GM19372 (cell line): ENCODE measurements at regions not wholly inside any gene's neighbourhood (a gene's known extent, or its start where the extent isn't known, plus 50 kb on each side); places are given as distances from the start of the nearest gene placed in this dataset.

Experiments used
- ATAC-seq: cut with Tn5 transposase; IDR thresholded peaks from one replicate; pipeline ENCODE4 v1.9.1; 2021; ENCODE audit warnings: mild to moderate bottlenecking, low read depth, moderate library complexity; ENCODE audit not compliant: unreplicated experiment

DNA sequence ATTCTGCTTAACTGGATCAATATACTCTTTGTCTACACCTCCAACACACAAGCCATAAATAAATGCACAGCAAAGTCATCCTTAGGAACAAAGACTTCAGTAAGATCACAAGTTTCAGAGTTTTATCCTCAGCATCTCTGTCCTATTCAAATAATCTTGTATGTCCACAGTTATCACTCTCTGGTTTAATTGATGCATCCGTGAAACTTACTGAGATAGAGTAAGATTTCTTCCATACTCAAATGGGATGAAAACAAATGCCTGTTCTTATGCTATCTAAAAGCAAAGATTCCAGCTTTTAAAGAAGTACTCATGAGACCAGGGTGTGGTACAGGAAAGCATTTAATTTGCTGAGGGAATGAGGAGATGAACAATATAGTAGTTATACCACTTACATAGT is 184.6 kb upstream of the SLC7A11 start:
- no peak for ATAC-seq

DNA sequence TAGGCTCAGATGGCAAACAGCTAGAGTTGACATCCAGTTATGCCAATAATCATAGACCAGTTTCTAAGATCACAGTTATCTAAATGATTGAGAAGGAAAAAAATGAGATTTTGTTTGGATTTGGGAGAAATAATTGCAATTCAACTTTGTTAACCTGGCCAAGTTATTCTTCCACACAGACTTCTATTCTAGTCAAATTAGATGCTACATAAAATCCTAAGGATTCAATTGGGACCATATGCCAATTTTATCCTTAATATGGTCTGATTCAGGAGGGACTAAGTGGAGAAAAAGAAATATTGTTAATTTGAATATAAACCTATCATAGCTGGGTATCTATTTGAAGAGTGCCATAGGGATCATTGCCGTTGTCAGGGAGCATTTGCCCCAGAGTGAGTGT is 178.3 kb upstream of the SLC7A11 start:
- ATAC-seq: no peak

DNA sequence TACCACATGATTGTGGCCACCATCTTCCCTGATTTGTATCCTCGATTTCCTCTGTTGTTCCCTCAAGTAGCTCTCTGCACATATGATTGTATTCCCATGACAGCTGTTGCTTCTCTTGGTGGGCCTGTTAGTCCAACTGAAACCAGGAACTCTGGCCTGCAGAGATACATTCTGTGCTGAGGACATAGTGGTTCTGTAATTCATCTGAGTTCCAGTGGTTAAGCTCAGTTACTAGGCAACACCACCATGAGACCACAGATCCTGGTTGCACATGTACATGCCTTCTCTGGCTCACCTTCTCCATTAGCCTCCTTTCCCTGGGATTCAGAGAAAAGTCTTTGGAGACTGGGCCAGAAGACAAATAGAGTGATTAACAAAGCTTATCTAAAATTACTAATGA is 172.1 kb upstream of the SLC7A11 start:
- no peak for ATAC-seq

DNA sequence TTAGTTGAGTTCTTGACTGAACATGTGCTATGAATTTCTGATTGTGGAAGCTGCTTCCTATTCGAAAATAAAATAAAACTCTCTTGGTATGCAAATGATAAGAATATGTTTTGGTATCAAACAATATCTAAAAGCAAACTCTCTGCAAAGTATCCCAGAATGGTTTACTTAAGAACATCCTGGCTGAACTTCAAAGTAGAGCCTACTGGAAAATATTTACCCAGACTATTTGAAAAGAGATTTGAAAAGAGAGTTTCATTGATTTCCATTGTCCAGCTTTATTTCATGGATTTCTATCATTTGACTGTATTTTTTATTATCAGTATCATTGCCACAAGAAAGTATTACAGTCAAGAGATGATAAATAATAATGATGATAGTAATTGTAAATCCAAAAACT is 171.1 kb upstream of the SLC7A11 start:
- ATAC-seq: no peak

DNA sequence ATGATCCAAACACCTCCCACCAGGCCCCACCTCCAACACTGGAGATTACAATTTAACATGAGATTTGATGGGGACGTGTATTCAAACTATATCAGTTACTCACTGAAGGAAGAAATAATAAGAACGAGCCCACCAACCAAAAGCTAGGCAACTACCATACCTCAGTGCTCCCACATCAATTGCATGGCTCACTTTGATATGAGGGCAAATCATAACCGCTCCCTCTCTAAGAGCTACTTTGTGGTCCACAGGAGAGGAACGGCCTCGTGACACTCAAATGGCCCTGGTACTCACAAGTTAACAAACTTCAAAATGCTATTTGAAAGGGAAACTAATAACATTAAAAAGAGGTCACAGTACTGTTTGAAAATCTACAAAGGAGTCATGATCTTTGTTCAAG is 170.7 kb upstream of the SLC7A11 start:
- ATAC-seq: no peak

DNA sequence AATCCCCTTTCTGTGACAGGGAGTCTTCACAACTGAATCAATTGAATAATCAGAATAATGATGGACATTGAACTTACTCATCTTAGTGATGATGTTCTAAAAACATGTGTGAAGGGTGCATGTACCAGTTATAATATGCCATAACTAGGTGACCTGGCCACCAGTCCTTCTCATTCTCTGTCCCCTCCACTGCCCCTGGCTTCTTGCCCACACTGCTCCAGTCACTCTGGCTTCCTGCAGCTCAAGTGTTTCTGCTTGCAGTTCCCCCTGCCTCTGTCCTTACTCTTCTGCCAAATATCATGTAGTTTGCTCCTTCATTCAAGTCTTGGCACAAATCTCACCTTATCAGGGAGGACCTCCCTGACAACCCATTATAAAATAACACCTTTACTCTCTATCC is 168.1 kb upstream of the SLC7A11 start:
- no peak for ATAC-seq

DNA sequence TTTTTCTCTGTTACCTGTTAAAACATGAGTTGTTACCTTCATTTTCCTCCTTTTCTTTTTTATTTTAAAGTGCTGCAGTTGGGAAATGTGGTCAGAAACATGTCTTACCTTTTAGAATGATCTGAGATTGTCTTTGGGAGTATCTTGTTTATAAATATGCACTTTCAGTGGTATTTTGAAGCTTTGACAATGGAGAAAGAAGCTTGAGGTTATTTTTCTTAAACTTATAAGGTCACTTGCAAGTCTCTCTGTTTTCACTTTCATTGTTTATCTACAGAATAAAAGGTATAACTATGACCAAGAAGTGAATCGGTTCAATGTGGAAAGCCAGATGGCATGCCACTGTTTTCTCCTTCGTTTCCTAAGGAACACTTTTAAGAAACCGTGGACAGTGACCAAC is 167.5 kb upstream of the SLC7A11 start:
- no peak for ATAC-seq

DNA sequence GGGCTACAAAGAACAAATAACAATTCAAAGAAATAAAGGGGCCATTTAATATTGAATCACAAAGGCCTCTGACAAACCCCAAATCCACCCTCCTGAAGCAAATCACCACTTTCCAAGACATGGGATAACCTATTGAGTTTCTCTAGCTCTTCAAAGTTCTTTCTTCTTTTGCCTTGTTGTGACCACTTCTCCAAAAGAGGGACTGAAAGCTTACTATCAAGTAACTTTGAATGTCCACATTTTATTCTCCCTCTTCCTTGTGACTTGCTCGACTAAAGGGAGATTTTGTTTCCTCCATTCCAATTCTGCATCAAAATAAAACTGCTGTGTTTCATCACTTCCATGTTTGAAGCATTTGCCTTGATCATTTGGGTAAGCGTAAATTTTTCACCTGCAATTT is 166.6 kb upstream of the SLC7A11 start:
- no peak for ATAC-seq

DNA sequence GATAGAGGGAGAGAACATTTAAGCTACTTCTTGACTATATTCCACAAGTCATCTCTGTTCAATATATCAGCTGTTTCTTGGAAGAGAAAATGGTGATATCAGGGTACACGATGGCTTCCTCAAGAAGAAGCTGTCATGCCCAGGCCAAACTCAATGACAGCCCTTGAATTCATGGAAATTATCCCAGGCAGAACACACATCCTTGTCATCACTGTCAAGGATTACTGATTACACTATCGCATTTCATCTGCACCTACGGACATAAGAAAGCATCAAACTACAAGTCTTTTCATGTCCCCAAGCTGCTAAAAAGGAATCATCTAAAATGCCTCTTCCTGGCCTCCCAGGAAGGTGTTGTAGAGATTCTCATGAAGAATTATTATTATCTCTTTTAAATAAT is 165.2 kb upstream of the SLC7A11 start:
- no peak for ATAC-seq

DNA sequence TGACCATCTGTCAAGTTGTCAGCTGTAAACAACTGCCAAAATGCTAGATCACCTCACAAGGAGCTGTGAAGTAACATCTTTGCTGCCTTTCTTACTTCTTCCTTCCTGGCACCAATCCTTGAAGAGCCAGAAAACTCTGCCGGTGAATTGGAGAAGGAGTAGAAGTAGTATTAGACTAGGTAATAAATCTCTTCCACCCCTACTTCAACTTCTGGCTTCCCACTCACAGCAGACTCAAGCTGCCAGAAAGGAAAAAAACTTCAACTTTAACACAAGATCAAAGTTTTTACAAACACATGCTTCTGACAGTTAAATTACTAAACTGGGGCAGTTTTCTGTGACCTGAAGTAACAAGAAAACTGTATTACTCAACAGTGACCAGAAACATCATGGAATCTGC is 164.7 kb upstream of the SLC7A11 start:
- no peak for ATAC-seq

DNA sequence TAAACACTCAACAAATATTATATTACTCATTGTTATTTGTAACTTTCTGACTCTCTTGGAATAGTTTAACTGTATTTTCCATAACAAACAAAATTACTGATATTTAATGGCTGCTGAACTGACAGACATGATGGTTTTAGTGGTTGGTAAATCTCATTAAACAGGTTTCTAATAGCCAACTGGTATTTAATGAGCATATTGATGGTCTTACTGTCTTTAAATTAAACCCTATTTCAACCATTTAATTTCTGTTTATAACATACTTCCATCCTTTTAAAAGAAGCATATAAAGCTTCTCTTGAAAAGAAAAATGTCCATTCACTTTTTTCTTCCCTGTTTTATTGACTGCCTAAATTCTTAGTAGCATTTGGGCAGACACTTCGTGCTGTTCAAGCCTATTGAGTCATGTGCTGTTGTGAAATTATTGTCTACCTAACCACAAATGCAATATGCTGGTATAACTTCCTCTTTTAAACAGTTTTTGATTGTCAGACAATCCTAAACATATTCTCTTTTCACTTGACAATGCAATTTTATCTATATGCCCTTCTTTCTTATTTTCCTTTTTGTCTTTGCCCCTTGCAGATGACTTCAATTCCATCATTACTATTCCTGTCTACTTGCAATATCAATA is 163.9 kb upstream of the SLC7A11 start:
- peak; percentile 65 for ATAC-seq

DNA sequence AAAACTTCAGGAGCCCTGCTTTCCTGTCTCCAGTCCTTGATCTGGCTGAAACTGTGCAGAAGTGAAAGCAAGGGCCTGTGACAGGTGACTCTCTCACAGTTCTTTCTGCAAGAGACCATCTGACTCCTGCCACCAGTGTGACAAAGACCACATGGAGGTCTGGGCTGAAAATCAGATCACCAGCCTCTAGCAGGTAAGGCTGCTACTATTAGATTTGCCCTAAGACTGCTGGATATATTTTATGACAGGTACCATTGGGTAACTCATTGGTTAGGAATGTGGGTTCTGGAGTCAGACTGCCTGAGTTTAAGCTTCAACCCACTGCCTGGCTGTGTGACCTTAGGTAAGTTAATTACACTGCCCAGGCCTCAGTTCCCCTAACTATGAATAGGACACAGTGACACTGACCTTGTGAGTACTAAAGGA is 163.3 kb upstream of the SLC7A11 start:
- ATAC-seq: peak; percentile 48

DNA sequence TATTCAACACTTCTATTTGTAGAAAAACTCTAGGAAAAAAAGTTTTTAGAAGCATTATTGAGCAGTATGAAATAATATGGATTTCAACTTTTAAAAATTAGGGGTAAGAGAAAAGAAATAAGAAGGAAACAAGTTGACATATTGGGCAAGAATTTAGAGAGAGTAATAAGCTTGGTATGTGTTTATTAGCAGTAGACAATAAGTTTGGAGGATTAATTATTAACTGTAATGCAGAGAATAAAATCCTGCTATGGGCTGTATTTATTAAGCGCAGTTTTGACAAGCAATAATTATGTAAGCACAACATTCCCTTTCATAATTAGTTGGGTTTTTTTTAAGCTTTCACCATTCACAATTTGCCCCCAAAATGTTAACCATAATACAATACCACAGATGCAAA is 162.7 kb upstream of the SLC7A11 start:
- no peak for ATAC-seq

DNA sequence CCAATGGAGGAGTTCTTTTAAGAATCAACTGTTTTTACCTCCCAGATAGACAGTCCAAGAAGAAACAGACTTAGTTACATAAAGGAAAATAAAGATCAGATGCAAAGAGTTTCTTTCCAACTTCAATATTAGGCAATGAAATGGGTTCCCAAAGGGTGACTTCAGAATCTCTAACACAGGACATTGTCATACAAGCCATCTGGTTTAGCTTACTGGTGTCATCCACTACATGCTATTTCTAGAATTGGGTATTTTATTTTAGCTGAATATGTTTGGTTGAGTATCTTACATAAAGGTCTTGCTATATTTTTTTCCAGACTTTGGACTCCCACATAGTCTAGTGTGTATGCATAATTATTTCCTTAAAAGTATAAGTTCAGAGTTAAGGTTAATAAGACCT is 162.1 kb upstream of the SLC7A11 start:
- ATAC-seq: no peak

DNA sequence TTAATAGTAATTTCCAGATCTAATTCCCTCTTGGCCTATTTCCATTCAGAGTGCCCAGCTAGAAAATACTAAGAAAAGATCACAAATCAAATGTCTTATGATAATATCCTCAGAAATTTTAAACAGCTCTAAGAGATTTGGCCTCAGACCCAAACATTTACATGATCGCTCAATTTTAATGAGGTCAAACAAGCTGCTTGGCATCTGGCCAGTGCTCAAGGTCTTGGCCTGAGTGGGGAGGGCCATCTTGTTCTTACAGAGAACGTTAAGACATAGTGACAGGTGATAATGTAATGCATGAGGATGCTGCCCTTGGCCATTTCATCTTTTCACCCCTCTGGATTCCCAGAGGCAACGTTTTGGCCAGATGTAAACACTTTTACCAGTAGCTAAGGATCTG is 159.2 kb upstream of the SLC7A11 start:
- no peak for ATAC-seq

DNA sequence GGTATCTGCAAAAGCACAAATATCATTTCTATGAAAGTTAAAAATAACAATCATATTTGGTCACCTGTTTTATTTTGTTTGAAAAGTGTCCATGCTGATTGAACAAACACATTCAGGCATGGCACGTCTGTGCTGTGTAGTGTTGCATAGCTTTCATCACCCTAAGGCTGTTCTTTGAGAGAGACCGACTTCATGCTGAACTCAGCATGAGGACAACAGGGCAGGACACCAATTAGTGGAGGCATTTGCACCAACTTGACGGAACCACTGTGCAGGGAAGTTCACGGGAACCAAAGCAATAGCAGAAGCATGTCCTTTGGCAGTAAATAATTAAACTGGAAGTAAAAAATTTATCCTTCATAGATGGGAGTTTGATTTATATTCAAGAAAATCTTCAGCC is 158.4 kb upstream of the SLC7A11 start:
- ATAC-seq: no peak

DNA sequence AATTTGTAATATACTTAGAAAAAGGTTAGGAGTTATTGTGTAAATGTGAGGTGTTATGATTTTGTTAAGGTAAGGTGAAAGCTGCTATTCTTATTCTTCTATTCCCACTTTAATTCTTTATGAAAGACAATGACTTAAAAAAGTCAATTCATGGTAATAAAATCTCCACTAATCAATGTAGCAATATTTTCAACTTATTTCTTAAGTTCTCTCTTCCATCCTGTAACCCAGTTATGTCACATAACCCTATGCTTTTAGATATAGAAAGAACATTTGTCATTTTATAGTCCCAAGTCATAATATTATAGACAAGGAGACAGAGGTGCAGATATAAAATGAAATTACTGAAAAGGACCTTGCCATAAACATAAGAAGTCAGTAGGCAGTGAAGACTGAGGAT is 157.9 kb upstream of the SLC7A11 start:
- ATAC-seq: no peak

DNA sequence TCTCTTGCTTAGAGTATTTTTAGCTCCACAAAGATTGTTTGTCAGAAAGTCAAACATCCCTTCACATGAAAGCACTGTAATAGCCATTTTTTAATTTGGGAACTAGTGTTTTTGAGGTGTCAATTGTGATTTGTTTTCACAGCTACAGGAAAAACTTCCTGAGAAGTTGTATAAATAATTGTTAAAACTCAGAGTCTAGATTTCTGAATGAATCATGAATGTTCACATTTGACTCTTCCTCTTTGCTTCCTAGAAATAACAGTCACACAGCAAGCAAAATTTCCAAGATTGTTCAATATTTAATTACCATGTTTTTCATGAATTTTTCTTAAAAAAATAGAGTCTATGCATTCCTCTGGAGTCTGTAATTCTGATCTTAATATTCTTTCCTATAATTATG is 156.9 kb upstream of the SLC7A11 start:
- ATAC-seq: no peak

DNA sequence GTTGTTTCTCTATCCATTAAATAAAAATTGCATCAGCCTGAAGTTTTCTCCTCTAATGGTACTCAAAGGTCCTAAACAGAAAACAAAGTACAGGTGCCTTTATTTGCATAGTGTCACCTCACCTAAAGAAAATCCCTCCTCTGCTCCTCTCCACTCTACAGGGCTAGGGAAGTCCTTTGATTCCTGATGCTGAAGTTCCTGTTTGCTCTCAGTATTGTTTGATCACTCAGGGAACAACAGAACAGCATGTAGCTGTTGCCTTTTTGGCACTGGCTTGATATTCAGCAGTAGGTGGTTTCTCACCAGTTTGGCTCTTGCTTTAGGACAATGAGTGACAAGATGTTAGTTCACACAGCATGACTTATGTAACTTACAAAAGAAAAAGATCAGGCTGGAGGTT is 156.2 kb upstream of the SLC7A11 start:
- no peak for ATAC-seq

DNA sequence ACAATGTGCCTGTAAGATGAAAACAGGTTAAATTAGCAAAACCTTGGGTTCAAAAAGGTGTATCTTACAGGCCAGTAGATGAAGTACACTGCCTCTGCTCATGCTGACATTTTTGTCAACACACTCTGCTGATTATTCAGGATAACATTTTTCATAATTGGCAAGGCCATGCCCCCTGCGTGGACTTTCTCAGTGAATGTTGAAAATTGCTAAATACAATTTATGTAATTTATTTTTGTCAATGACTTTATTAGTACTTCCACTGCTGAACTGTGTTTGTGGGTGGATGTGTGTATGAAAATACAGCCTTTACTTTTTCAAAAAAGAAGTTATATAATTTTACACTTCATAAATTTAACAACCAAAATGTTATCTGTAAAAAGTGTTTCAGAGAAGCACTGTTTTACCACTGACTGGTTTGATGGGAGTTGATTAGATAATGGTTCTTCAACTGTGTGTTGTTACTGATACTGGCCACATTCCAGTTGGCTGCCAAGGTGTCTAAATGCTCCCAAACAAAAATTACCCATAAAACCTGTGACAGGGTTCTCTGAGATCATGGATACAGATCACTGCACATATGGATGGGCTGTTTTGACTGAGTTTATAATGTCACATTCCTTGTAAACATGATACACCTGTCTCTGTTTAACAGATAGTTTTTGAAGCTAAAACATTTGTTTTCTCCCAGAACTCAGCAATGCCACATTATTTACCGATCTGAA is 151.9 kb upstream of the SLC7A11 start:
- no peak for ATAC-seq

DNA sequence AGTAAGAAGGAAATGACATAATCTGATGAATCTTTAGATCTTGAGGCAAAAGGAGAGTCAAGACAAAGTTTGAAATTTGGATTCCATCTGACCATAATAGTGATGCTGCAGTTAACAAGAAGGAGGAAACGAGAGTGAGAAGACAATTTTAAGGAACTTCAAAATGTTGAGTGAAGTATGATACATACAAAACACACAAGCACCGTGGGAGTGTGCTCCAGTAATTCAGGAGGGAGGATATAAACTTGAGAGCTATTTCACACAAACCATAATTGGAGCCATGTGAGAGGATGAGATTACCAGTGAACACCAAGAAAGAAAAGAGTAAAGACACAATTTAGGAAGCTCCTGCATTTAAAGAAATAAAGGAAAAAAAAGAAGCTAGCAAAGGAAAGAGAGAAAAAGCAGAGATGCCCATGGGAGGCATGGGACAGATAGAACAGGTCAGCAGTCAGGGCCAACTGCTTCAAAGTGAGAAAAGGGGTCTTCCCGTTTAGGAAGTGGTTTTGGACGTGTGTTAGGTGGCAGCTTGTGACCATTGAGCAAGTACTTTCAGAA is 150.7 kb upstream of the SLC7A11 start:
- peak; percentile 69 for ATAC-seq

DNA sequence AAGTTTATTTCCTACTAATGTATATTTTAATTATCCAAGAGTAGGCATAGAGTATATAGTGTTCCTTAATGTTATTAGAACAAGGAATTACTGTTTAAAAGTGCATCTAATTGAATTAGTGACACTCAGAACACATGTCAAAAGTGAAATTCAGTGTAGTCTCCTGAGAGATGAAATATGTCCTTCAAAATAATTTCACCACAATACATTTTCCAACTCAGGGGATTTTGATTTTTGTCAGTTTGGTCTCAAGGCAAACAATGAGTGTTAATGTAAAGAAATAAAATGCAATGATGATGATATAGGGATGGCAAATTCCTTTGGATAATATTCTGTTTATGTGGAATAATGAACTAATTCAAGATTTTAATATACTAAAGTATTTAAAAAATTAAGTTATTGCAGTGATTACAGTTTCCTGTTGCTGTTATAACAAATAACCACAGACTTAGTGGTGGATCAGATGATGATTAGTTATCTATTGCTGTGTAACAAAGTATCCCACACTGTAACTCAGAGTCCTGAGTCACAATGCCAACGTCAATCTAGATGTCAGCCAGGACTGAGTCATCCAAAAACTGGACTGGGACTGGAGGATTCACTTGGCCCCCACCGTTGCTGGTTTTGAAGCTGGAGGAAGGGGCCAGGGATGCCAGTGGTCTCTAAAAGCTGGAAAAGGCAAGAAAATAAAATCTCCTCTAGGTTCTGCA is 148.0 kb upstream of the SLC7A11 start:
- ATAC-seq: no peak
